ENCODE measurements at regions not wholly inside any gene's neighbourhood (a gene's known extent, or its start where the extent isn't known, plus 50 kb on each side); places are given as distances from the start of the nearest gene placed in this dataset.

DNA sequence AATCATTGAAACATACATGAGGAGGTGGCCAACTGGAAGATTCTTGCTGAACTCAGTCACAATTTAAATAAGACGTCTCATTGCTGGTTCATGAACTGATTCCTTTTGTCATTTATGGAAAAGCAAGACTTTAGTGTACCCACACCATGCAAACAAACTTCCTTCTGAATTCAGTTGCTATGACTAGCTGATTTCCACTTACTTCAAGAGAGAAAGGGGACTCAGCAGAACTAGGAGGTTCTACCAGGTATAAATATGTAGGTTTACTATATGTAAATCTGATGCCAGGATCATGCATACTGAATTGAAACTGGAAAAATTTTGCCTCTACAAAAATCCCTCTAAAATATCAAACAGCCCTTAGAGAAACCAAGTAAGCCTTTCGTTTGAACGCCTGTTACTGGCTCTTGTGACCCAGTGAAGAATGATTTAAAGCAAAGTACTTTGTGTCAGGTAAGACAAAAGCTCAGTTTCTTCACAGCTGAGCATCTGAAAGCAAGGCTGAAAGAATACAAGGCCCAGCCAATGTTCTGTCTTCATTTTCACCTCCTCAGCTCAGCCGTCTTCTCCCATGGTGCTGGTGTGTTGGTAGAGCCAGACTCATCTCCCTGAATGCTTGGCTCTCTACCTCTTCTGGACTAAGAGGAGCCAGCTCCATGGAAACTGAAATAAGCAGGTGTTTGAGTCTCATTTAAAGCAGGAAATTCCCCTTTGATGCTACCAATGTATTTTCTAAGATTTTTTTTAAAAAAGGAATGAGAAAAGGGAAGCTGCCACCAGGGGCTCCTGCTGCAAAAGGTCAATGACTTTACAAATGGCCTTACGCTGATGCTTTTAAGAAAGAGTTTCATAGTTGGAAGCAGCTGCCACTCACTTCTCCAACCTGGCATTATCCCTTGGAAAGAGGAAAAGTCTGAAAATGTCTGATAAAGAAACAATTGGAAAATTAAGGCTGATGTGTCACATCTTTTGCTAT, 301.6 kb downstream of the EFHB start:
- TF ChIP-seq CTCF (IDR thresholded peaks at IDR 0.05), result no peak
- no peak for TF ChIP-seq POLR2A (IDR thresholded peaks at IDR 0.05)
